Jurkat, Clone E6-1 (cell line): ENCODE measurements at regions not wholly inside any gene's neighbourhood (a gene's known extent, or its start where the extent isn't known, plus 50 kb on each side); places are given as distances from the start of the nearest gene placed in this dataset.
"Not testable (repeated sequence)": the region's sequence is repeated elsewhere in the genome, so short reads cannot be mapped to it uniquely, and the experiment has no call there.

ENCODE experiments used
- DNase-seq: peaks from one replicate; pipeline ENCODE4 v3.0.0-alpha.2; 2011; ENCODE audit warnings: low read depth, low spot score
- H3K4me3 ChIP-seq: 2 replicates; pipeline ENCODE4 v1.5.1; 2011; ENCODE audit warnings: mild to moderate bottlenecking, low read length, control low read depth, moderate library complexity

- peak; percentile 34 for DNase-seq
- no peak overlapping the region for H3K4me3 ChIP-seq
These were observed 138.4 kb upstream of the ZNF618 start for GRCh38 chr9:113737517-113738271.

- H3K4me3 ChIP-seq: no peak overlapping the region
- DNase-seq: no peak
These were observed 137.6 kb upstream of the ZNF618 start for GRCh38 chr9:113738496-113738892.

GRCh38 chr9:113738893-113739604 lies 137.1 kb upstream of the ZNF618 start:
- H3K4me3 ChIP-seq: no peak overlapping the region
- DNase-seq: no peak

- H3K4me3 ChIP-seq, DNase-seq: not testable (repeated sequence)
These were observed 136.3 kb upstream of the ZNF618 start for GRCh38 chr9:113739605-113740507.

GRCh38 chr9:113740508-113741500 lies 135.3 kb upstream of the ZNF618 start:
- not testable (repeated sequence) for DNase-seq, H3K4me3 ChIP-seq

- H3K4me3 ChIP-seq: no peak overlapping the region
- DNase-seq: no peak
These were observed 133.9 kb upstream of the ZNF618 start for GRCh38 chr9:113741886-113742854.

- no peak for DNase-seq
- H3K4me3 ChIP-seq: no peak overlapping the region
These were observed 133.2 kb upstream of the ZNF618 start for GRCh38 chr9:113742878-113743277.

GRCh38 chr9:113746486-113746885 lies 129.6 kb upstream of the ZNF618 start:
- no peak for DNase-seq
- no peak overlapping the region for H3K4me3 ChIP-seq

GRCh38 chr9:113748135-113748534 lies 128.0 kb upstream of the ZNF618 start:
- no peak overlapping the region for H3K4me3 ChIP-seq
- no peak for DNase-seq

GRCh38 chr9:113753398-113754119 lies 122.5 kb upstream of the ZNF618 start:
- no peak for DNase-seq
- no peak overlapping the region for H3K4me3 ChIP-seq

- H3K4me3 ChIP-seq: no peak overlapping the region
- no peak for DNase-seq
These were observed 121.4 kb upstream of the ZNF618 start for GRCh38 chr9:113754739-113755138.

- DNase-seq: no peak
- H3K4me3 ChIP-seq: no peak overlapping the region
These were observed 120.7 kb upstream of the ZNF618 start for GRCh38 chr9:113755433-113755832.

- no peak overlapping the region for H3K4me3 ChIP-seq
- no peak for DNase-seq
These were observed 119.5 kb upstream of the ZNF618 start for GRCh38 chr9:113756476-113757192.

GRCh38 chr9:113763429-113763828 lies 112.7 kb upstream of the ZNF618 start:
- no peak overlapping the region for H3K4me3 ChIP-seq
- DNase-seq: no peak

GRCh38 chr9:113764572-113764971 lies 111.5 kb upstream of the ZNF618 start:
- DNase-seq: no peak
- H3K4me3 ChIP-seq: no peak overlapping the region

- no peak overlapping the region for H3K4me3 ChIP-seq
- DNase-seq: no peak
These were observed 106.7 kb upstream of the ZNF618 start for GRCh38 chr9:113769412-113769811.
